ENCODE measurements at regions not wholly inside any gene's neighbourhood (a gene's known extent, or its start where the extent isn't known, plus 50 kb on each side); places are given as distances from the start of the nearest gene placed in this dataset.

DNA sequence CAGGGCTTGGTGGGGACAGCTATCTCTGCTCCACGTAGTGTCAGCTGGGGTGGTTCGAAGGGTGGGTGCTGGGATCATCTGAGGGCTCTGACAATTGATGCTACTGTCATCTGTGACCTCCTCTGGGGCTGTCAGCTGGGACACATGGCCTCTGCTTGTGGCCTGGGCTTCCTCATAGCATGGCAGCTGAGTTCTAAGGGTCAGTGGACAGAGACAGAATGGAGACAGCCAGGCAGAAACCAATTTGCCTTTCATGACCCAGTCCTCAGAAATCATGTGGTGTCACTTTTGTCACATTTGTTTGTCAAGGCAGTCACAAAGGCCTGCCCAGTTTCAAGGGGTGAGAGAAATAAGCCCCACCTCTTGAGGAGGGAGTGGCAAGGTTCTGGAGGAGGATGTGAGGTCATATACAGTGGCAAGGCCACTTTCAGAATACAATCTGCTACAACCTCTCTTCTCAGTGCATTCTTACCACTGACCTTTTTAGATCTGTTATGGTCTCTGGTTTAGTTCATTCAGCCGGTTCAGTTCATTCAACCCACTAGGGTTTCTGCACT is 103.6 kb upstream of the BCOR start:
- no peak overlapping the region for H3K27ac Mint-ChIP-seq
- no peak overlapping the region for H3K4me3 Mint-ChIP-seq

DNA sequence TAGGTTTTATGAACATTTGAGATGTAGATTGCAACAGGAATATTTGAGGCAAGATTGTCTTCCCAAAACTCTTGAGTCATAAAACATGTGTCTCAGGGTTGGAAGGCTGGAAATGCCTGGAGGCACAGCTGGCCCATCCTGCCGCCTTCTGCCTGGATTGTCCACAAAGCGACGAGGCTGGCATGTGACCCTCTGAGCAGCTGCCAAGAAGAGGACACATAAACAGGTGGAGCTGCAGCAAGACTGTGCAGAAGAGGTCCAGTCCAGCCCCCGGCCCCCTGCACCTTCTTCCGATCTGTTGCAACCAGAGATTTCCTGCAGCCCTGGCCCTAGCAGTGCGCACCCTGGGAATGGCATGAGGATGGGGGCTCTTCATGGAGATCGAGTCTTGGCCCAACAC is 101.9 kb upstream of the BCOR start:
- Mint-ChIP-seq H3K36me3 (ENCODE audit: low read depth) (no peaks in the 10 kb centered on the region), H3K4me3 (no peak overlapping the region), H3K4me1 (ENCODE audit: low read depth) (peaks cover 19% of the 10 kb centered on the region), H3K27ac (no peak overlapping the region), H3K27me3 (no peaks in the 10 kb centered on the region), H3K9me3 (no peaks in the 10 kb centered on the region)

More for the DNA sequence above, 103.6 kb upstream of the BCOR start:
- Mint-ChIP-seq H3K4me1 (ENCODE audit: low read depth) (peaks cover 19% of the 10 kb centered on the region), H3K9me3 (no peaks in the 10 kb centered on the region), H3K36me3 (ENCODE audit: low read depth) (no peaks in the 10 kb centered on the region), H3K27me3 (no peaks in the 10 kb centered on the region)

DNA sequence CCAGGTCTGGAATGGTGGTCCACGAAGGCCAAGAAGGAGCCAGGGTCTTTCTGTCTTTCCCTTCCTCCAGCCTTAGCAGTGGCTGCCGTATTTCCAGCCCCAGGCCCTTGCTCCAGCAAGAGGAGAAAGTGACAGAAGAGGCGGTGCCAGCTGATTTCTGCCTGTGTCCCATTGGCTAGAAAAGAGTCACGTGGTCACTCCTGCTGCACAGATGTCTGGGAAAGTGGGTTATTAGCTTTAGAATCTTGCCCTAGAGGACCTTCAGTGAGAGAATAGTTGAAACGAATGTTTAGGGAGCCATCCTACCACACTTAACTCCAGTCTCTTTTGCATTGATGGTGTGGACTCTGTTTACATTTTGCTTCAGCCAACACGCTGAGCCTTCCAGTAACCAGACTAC is 99.3 kb upstream of the BCOR start:
- H3K36me3 Mint-ChIP-seq (ENCODE audit: low read depth), result no peaks in the 10 kb centered on the region
- no peak overlapping the region for H3K27ac Mint-ChIP-seq
- no peak overlapping the region for H3K4me3 Mint-ChIP-seq
- no peaks in the 10 kb centered on the region for H3K27me3 Mint-ChIP-seq
- peaks cover 8% of the 10 kb centered on the region for H3K4me1 Mint-ChIP-seq (ENCODE audit: low read depth)
- no peaks in the 10 kb centered on the region for H3K9me3 Mint-ChIP-seq

- H3K4me1 Mint-ChIP-seq (ENCODE audit: low read depth), result no peaks in the 10 kb centered on the region
- no peak overlapping the region for H3K4me3 Mint-ChIP-seq
- H3K27ac Mint-ChIP-seq, result no peak overlapping the region
- H3K36me3 Mint-ChIP-seq (ENCODE audit: low read depth), result no peaks in the 10 kb centered on the region
- no peaks in the 10 kb centered on the region for H3K27me3 Mint-ChIP-seq
- no peaks in the 10 kb centered on the region for H3K9me3 Mint-ChIP-seq
Observed at GRCh38 chrX:40195368-40195767, 97.6 kb upstream of the BCOR start.

DNA sequence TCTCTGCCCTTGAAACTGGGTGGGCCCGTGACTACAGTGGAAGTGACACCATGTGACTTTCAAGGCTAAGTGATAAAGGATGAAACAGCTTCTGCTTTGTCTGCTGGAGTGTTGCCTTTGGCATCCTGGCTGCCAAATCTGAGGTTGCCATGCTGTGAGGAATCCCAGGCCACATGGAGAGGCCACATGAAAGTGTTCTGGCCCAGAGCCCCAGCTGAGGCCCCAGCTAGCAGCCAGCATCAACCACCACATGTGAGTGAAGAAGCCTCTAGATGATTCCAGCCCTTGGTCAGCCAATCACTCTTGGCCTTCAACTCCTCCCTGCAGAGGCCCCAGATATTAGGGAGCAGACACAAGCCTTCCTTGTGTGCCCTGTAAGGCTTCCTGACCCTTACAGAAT is 94.4 kb upstream of the BCOR start:
- Mint-ChIP-seq H3K9me3 (no peaks in the 10 kb centered on the region), H3K36me3 (ENCODE audit: low read depth) (no peaks in the 10 kb centered on the region), H3K27me3 (no peaks in the 10 kb centered on the region), H3K4me1 (ENCODE audit: low read depth) (peaks cover 13% of the 10 kb centered on the region), H3K4me3 (no peak overlapping the region), H3K27ac (no peak overlapping the region)

GRCh38 chrX:40189637-40190036 is 91.9 kb upstream of the BCOR start:
- no peak overlapping the region for H3K4me3 Mint-ChIP-seq
- H3K9me3 Mint-ChIP-seq, result peaks cover 5% of the 10 kb centered on the region
- H3K27me3 Mint-ChIP-seq, result no peaks in the 10 kb centered on the region
- H3K27ac Mint-ChIP-seq, result no peak overlapping the region
- H3K36me3 Mint-ChIP-seq (ENCODE audit: low read depth), result peaks cover 5% of the 10 kb centered on the region
- peaks cover 13% of the 10 kb centered on the region for H3K4me1 Mint-ChIP-seq (ENCODE audit: low read depth)

DNA sequence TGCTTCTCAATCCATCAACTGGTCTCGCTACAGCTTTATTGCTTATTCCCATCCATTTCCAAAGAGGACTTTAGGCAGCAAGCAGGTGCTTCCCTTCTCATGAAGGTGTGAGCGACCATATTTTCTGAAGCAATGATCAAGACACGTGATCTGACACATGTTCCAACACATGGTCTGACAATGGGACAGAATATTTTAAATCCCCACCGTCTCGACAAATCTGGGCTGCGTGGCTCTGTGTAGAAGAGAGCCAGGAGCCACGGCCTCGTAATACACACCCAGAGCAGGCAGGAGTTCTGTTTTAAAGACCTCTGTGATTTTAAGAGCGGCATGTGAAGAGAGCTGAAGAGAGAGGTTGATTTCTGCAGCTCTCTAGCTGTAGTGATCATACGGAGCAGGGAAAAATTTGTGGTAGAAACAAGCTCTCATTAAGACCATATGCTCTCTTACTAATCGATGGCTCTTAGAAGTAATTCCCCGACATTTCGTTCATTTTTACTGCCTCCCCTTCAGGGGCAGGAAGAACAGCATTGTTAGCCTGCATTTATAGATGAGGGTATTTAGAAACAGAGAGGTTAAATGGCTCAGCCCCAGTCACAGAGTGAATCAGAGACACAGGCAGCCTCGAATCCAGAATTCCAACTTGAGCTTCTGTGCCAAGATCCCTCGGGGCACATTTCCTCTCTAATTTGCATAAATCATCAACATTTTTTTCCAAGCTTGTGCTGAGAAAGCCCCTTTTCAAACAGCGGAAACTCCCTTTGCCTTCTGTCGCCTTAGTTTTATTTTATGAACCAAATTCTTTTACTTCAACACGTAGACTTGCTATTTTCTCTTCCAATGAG is 91.0 kb upstream of the BCOR start:
- peaks cover 5% of the 10 kb centered on the region for H3K9me3 Mint-ChIP-seq
- peak overlapping the region; percentile 14 for H3K4me3 Mint-ChIP-seq
- H3K27me3 Mint-ChIP-seq, result no peaks in the 10 kb centered on the region
- H3K27ac Mint-ChIP-seq, result peak overlapping the region; percentile 52
- peaks cover 13% of the 10 kb centered on the region for H3K4me1 Mint-ChIP-seq (ENCODE audit: low read depth)
- peaks cover 5% of the 10 kb centered on the region for H3K36me3 Mint-ChIP-seq (ENCODE audit: low read depth)

DNA sequence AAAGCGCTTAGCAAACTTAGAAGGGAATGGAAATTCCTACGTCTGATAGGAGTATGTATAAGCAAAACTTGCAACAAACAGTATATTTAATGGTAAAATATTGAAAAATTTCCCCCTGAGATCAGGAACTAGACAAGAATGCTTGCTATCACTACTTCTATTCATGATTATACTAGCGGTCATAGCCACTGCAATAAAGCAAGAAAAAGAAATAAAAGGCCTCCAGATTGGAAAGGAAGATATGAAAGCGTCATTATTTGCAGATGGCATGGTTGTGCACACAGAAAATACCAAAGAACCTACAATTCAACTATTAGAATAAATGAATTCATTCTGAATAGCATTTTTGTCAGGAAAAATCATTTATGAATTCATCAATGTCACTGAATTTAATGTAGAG is 87.2 kb upstream of the BCOR start:
- no peaks in the 10 kb centered on the region for H3K27me3 Mint-ChIP-seq
- no peak overlapping the region for H3K4me3 Mint-ChIP-seq
- peaks cover 5% of the 10 kb centered on the region for H3K9me3 Mint-ChIP-seq
- H3K36me3 Mint-ChIP-seq (ENCODE audit: low read depth), result peaks cover 5% of the 10 kb centered on the region
- H3K27ac Mint-ChIP-seq, result no peak overlapping the region
- peaks cover 13% of the 10 kb centered on the region for H3K4me1 Mint-ChIP-seq (ENCODE audit: low read depth)

GRCh38 chrX:40182615-40183014 is 84.9 kb upstream of the BCOR start:
- peaks cover 5% of the 10 kb centered on the region for H3K9me3 Mint-ChIP-seq
- H3K4me3 Mint-ChIP-seq, result no peak overlapping the region
- peaks cover 11% of the 10 kb centered on the region for H3K4me1 Mint-ChIP-seq (ENCODE audit: low read depth)
- no peaks in the 10 kb centered on the region for H3K27me3 Mint-ChIP-seq
- peaks cover 5% of the 10 kb centered on the region for H3K36me3 Mint-ChIP-seq (ENCODE audit: low read depth)
- no peak overlapping the region for H3K27ac Mint-ChIP-seq

DNA sequence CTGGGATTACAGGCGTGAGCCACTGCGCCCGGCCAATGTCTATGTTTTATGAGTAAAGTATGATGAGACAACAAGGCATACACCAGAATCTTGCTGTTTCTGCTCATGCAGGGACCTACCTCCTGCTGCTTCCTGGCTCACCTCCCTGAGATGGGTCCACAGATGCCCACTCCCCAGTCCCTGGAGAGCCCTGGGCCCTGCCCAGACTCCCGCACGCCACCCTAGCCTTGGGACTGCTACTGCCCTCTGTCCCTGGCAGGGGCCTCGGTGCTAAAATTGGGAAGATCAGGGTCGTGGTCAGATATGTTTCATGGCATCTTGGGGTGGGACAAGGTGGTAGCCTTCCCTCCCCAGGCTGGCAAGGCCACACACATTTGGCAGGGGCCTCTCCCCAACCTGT is 84.3 kb upstream of the BCOR start:
- no peaks in the 10 kb centered on the region for H3K27me3 Mint-ChIP-seq
- H3K4me1 Mint-ChIP-seq (ENCODE audit: low read depth), result peaks cover 16% of the 10 kb centered on the region
- no peak overlapping the region for H3K27ac Mint-ChIP-seq
- peaks cover 5% of the 10 kb centered on the region for H3K9me3 Mint-ChIP-seq
- H3K36me3 Mint-ChIP-seq (ENCODE audit: low read depth), result peaks cover 5% of the 10 kb centered on the region
- no peak overlapping the region for H3K4me3 Mint-ChIP-seq

DNA sequence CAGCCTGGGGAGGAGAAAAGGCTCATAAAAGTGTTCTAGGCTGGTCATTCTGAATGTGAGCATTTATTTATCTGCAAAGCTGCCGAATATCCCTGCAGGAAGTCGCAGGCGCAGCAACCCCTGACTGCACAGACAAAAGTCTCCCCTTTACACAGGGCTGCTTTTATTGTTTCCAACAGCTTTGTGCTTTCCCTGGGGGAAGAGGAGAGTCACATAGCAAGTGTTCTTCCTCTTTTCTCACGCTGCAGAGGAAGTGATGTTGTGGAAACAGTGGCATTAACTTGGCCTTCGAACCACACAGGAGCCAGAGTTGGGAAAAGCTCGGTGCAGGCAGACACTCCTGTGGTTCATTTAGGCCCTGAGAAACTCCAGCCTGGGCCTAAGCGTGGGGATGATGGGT is 81.5 kb upstream of the BCOR start:
- no peak overlapping the region for H3K27ac Mint-ChIP-seq

GRCh38 chrX:40177942-40178715 is 80.4 kb upstream of the BCOR start:
- Mint-ChIP-seq H3K4me1 (ENCODE audit: low read depth) (peaks cover 34% of the 10 kb centered on the region), H3K27me3 (no peaks in the 10 kb centered on the region), H3K9me3 (no peaks in the 10 kb centered on the region), H3K4me3 (peak overlapping the region; percentile 86), H3K36me3 (ENCODE audit: low read depth) (peaks cover 1% of the 10 kb centered on the region), H3K27ac (peak overlapping the region; percentile 95)

More for the DNA sequence above, 81.5 kb upstream of the BCOR start:
- H3K36me3 Mint-ChIP-seq (ENCODE audit: low read depth), result no peaks in the 10 kb centered on the region
- H3K27me3 Mint-ChIP-seq, result no peaks in the 10 kb centered on the region
- H3K4me1 Mint-ChIP-seq (ENCODE audit: low read depth), result peaks cover 25% of the 10 kb centered on the region
- H3K9me3 Mint-ChIP-seq, result no peaks in the 10 kb centered on the region
- no peak overlapping the region for H3K4me3 Mint-ChIP-seq

- Mint-ChIP-seq H3K36me3 (ENCODE audit: low read depth) (peaks cover 4% of the 10 kb centered on the region), H3K4me3 (peak overlapping the region; percentile 86), H3K27me3 (no peaks in the 10 kb centered on the region), H3K9me3 (no peaks in the 10 kb centered on the region), H3K4me1 (ENCODE audit: low read depth) (peaks cover 38% of the 10 kb centered on the region), H3K27ac (peak overlapping the region; percentile 95)
Observed at GRCh38 chrX:40177489-40177888, 79.7 kb upstream of the BCOR start.

DNA sequence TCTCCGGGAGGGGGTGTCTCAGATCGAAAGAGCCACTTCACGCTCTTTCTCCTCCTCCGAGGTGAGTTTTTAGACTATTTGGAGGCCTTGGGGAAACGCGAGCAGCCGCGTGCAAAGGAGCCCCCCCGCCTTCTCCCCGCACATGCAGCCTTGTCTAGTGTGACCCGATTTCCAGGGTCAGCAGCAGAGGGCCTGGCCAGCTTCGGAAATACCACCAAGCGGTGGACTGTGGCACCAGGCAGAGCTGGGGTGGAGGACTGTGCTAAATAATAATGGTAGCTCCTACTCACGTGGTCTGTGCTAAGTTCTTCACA is 79.3 kb upstream of the BCOR start:
- H3K27ac Mint-ChIP-seq, result peak overlapping the region; percentile 95
- peaks cover 38% of the 10 kb centered on the region for H3K4me1 Mint-ChIP-seq (ENCODE audit: low read depth)
- H3K9me3 Mint-ChIP-seq, result no peaks in the 10 kb centered on the region
- peaks cover 4% of the 10 kb centered on the region for H3K36me3 Mint-ChIP-seq (ENCODE audit: low read depth)
- peak overlapping the region; percentile 86 for H3K4me3 Mint-ChIP-seq
- no peaks in the 10 kb centered on the region for H3K27me3 Mint-ChIP-seq

DNA sequence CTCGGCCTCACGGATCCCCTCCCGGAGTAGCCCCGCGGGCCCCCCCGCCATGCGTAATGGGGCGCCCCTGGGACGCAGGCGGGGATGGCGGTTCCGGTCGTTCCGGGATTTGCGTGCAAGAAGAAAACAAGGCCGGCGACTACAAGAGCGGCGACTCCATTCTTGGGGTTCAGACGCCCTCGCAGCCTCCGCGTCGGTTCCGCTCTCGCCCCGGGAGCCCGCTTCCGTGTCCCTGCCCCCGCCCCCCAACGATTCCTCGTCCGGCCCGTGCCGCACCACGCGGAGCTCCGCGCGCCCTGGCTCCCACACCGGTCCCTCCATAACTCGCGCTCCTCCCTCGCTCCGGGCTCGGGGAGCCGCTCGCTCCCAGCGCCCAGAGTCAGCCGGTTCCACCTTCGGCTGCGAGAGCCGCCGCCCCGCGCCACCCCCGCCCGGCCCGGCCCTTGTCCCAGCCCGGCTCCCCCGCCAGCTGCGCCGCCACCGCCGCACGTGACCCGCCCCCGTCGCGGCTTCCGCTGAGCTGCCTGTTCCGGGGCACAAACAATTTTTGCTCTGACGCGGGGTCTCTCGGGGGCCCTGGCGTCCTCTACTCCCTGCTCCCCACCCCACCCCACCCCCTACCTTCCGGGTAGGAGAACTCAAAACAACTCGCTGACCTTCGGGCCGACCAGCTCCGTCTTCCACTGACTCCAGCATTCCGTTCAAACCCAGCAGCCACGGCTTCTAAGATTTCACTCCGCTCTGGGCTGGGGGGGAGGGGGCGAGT is 78.8 kb upstream of the BCOR start:
- peaks cover 38% of the 10 kb centered on the region for H3K4me1 Mint-ChIP-seq (ENCODE audit: low read depth)

More for the DNA sequence above, 78.8 kb upstream of the BCOR start:
- H3K27ac Mint-ChIP-seq, result peak overlapping the region; percentile 96
- peaks cover 4% of the 10 kb centered on the region for H3K36me3 Mint-ChIP-seq (ENCODE audit: low read depth)
- H3K27me3 Mint-ChIP-seq, result no peaks in the 10 kb centered on the region
- H3K4me3 Mint-ChIP-seq, result peak overlapping the region; percentile 86
- H3K9me3 Mint-ChIP-seq, result no peaks in the 10 kb centered on the region

Measured in stimulated activated naive CD8-positive, alpha-beta T cell treated with anti-CD3 and anti-CD28 coated beads, Interleukin-15, Interleukin-2, amounts not matched to agents 100 ng/mL and 50 ng/mL, for 24 hours (primary cell).